PC-9 (cell line): ENCODE measurements at regions not wholly inside any gene's neighbourhood (a gene's known extent, or its start where the extent isn't known, plus 50 kb on each side); places are given as distances from the start of the nearest gene placed in this dataset.

Experiments used
- EZH2 ChIP-seq: fragments of 200-600 bp; sonication (generic); IDR thresholded peaks from 2 replicates; pipeline ENCODE4 v1.8.0; 2017; ENCODE audit warnings: antibody characterized with exemption, low read depth
- TF ChIP-seq, protein P1 (sequence below): fragments of 200-600 bp; sonication (generic); conservative IDR thresholded peaks from 2 replicates; pipeline ENCODE4 v1.6.1; 2017; ENCODE audit warnings: mixed run types, antibody characterized with exemption, mild to moderate bottlenecking, moderate library complexity

DNA sequence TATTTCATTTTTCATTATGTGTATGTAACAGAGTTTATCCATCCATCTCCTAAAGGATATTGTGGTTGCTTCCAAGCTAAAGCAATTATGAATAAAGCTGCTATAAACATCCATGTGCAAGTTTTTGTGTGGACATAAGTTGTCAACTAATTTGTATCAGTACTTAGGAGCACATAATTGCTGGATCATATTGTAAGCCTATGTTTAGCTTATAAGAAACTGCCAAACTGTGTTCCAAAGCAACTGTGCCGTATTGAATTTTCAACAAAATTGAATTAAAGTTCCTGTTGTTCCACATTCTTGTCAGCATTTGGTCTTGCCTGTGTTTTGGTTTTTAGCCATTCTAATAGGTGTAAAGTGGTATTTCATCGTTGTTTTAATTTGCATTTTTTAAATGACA lies 416.9 kb downstream of the SLC6A15 start:
- TF ChIP-seq, protein P1, sequence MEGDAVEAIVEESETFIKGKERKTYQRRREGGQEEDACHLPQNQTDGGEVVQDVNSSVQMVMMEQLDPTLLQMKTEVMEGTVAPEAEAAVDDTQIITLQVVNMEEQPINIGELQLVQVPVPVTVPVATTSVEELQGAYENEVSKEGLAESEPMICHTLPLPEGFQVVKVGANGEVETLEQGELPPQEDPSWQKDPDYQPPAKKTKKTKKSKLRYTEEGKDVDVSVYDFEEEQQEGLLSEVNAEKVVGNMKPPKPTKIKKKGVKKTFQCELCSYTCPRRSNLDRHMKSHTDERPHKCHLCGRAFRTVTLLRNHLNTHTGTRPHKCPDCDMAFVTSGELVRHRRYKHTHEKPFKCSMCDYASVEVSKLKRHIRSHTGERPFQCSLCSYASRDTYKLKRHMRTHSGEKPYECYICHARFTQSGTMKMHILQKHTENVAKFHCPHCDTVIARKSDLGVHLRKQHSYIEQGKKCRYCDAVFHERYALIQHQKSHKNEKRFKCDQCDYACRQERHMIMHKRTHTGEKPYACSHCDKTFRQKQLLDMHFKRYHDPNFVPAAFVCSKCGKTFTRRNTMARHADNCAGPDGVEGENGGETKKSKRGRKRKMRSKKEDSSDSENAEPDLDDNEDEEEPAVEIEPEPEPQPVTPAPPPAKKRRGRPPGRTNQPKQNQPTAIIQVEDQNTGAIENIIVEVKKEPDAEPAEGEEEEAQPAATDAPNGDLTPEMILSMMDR: no peak
- TF ChIP-seq EZH2: no peak
